ENCODE measurements at regions not wholly inside any gene's neighbourhood (a gene's known extent, or its start where the extent isn't known, plus 50 kb on each side); places are given as distances from the start of the nearest gene placed in this dataset.

GRCh38 chr3:74763830-74764229 lies 149.4 kb upstream of the CNTN3 start:
- TF ChIP-seq CTCF (conservative IDR thresholded peaks at IDR 0.05 in 1 of 2, IDR thresholded peaks at IDR 0.05 in 1 of 2; ENCODE audit: extremely low read depth in 1 of 2, insufficient read depth in 1 of 2, low read depth in 1 of 2, low read length in 2 of 2) (no peak), EZH2 (IDR thresholded peaks at IDR 0.05; ENCODE audit: borderline replicate concordance, low read length) (no peak)

Measured in mammary epithelial cell (primary cell).